T-cell (primary cell): ENCODE measurements at regions not wholly inside any gene's neighbourhood (a gene's known extent, or its start where the extent isn't known, plus 50 kb on each side); places are given as distances from the start of the nearest gene placed in this dataset.

Experiments
- ATAC-seq, 4 experiments: fragments of 200-7000 bp in 3 of 4; fragments of 150-1000 bp in 1 of 4; cut with Tn5 transposase; replicated peaks in 1 of 4; 1 replicate in 3 of 4; 2 replicates in 1 of 4; pipeline ENCODE4 v1.10.0; 2021; ENCODE audit warnings: moderate library complexity in 3 of 4, mild to moderate bottlenecking in 2 of 4, moderate number of reproducible peaks in 1 of 4
- CTCF ChIA-PET, 2 donors: fragments of 300-600 bp; sonication (Branson Sonifier 250); formaldehyde crosslinking; loops; one replicate each; lab custom pipeline; 2022; ENCODE audit warnings: antibody characterized with exemption in 2 of 2; lab: Charles Lee
- POLR2A ChIA-PET, 2 donors: fragments of 300-600 bp; sonication (Branson Sonifier 250); formaldehyde crosslinking; loops; one replicate each; lab custom pipeline; 2022; ENCODE audit warnings: antibody characterized with exemption in 2 of 2; lab: Charles Lee
- DNase-seq, 35 experiments: peaks; one replicate each; pipeline versions ENCODE4 v3.0.0 to v3.0.0-alpha.2; 2013 to 2023
- H3K27ac ChIP-seq: one replicate; pipeline ENCODE4 v1.5.1; 2013; ENCODE audit warnings: low read length
- H3K27me3 ChIP-seq, 2 experiments: replicated peaks in 1 of 2; 1 replicate in 1 of 2; 2 replicates in 1 of 2; pipeline versions ENCODE4 v1.6.1 to v1.7.0; 2013; ENCODE audit warnings: low read length in 1 of 2, mixed read lengths in 1 of 2; ENCODE audit not compliant: control insufficient read depth in 2 of 2, insufficient read depth in 2 of 2; ENCODE audit errors: extremely low read depth in 1 of 2
- H3K36me3 ChIP-seq, 2 donors: 1 replicate in 1 of 2; 2 replicates in 1 of 2; pipeline versions ENCODE4 v1.6.1 to v1.7.0; 2013; ENCODE audit warnings: low read length in 1 of 2; ENCODE audit not compliant: control insufficient read depth in 2 of 2, insufficient read depth in 1 of 2; ENCODE audit errors: extremely low read depth in 1 of 2
- H3K4me1 ChIP-seq, 2 experiments: 1 replicate in 1 of 2; 2 replicates in 1 of 2; pipeline versions ENCODE4 v1.6.1 to v1.7.0; 2013; ENCODE audit warnings: low read length in 2 of 2, mixed read lengths in 1 of 2; ENCODE audit not compliant: insufficient read depth in 2 of 2, control insufficient read depth in 1 of 2; ENCODE audit errors: extremely low read depth in 1 of 2
- H3K4me3 ChIP-seq, 2 donors: 1 replicate in 1 of 2; 2 replicates in 1 of 2; pipeline versions ENCODE4 v1.5.1 to v1.7.0; 2013; ENCODE audit warnings: mild to moderate bottlenecking in 2 of 2, low read length in 1 of 2, moderate library complexity in 1 of 2; ENCODE audit not compliant: control insufficient read depth in 1 of 2; ENCODE audit errors: extremely low read depth in 1 of 2
- H3K9me3 ChIP-seq: 2 replicates; pipeline ENCODE4 v1.7.0; 2013
- H3K27ac Mint-ChIP-seq, 2 donors: one replicate each; pipeline ENCODE4 v1.8.0; 2020 to 2021; ENCODE audit warnings: mild to moderate bottlenecking in 2 of 2, mixed read lengths in 2 of 2
- H3K27me3 Mint-ChIP-seq, 2 donors: one replicate each; pipeline ENCODE4 v1.8.0; 2021 to 2022; ENCODE audit warnings: mixed read lengths in 2 of 2
- H3K36me3 Mint-ChIP-seq: one replicate; pipeline ENCODE4 v1.8.0; 2021; ENCODE audit warnings: mixed read lengths
- H3K4me1 Mint-ChIP-seq, 3 donors: one replicate each; pipeline ENCODE4 v1.8.0; 2020 to 2022; ENCODE audit warnings: mixed read lengths in 3 of 3, mild to moderate bottlenecking in 1 of 3
- H3K4me3 Mint-ChIP-seq, 3 donors: one replicate each; pipeline ENCODE4 v1.8.0; 2020 to 2022; ENCODE audit warnings: mild to moderate bottlenecking in 3 of 3, mixed read lengths in 3 of 3, moderate library complexity in 3 of 3
- H3K9me3 Mint-ChIP-seq, 3 donors: one replicate each; pipeline ENCODE4 v1.8.0; 2020 to 2022; ENCODE audit warnings: mixed read lengths in 3 of 3
- WGBS: methylation state at CpG from one replicate; pipeline ENCODE4 v1.1.5; 2013; ENCODE audit warnings: missing lambda C conversion rate; ENCODE audit not compliant: insufficient coverage; 5-methylcytosine and 5-hydroxymethylcytosine counted together

GRCh38 chr12:127459687-127460086 lies 807.3 kb upstream of the TMEM132C start:
- ChIA-PET CTCF (no interaction called here), POLR2A (no interaction called here)
- no peaks in the 10 kb centered on the region for H3K4me1 ChIP-seq
- Mint-ChIP-seq H3K36me3 (no peaks in the 10 kb centered on the region), H3K4me1 (no peaks in the 10 kb centered on the region), H3K4me3 (no peak overlapping the region), H3K9me3 (peaks cover 0 to 5% (median 0%) of the 10 kb centered on the region in 3 donors), H3K27ac (no peak overlapping the region), H3K27me3 (peaks cover 10% of the 10 kb centered on the region in 2 donors)
- peaks cover 0 to 17% of the 10 kb centered on the region in 2 experiments for H3K27me3 ChIP-seq
- no peaks in the 10 kb centered on the region for H3K9me3 ChIP-seq
- no peak overlapping the region for H3K27ac ChIP-seq
- DNase-seq (no peak), ATAC-seq (no peak)
- WGBS, result 85% methylated on average over 6 of the region's 6 CpGs
- H3K36me3 ChIP-seq, result no peaks in the 10 kb centered on the region
- H3K4me3 ChIP-seq, result no peak overlapping the region

GRCh38 chr12:127463237-127463636 lies 803.7 kb upstream of the TMEM132C start:
- no peak for ATAC-seq
- Mint-ChIP-seq H3K4me3 (no peak overlapping the region), H3K4me1 (no peaks in the 10 kb centered on the region), H3K27ac (no peak overlapping the region), H3K36me3 (no peaks in the 10 kb centered on the region), H3K27me3 (no peaks in the 10 kb centered on the region), H3K9me3 (peaks cover 0 to 5% (median 5%) of the 10 kb centered on the region in 3 donors)
- no peaks in the 10 kb centered on the region for H3K9me3 ChIP-seq
- ChIA-PET POLR2A (no interaction called here), CTCF (no interaction called here)
- DNase-seq, result no peak
- no peak overlapping the region for H3K4me3 ChIP-seq
- H3K27me3 ChIP-seq, result peaks cover 0 to 2% of the 10 kb centered on the region in 2 experiments
- no peak overlapping the region for H3K27ac ChIP-seq
- H3K36me3 ChIP-seq, result no peaks in the 10 kb centered on the region
- no CpG with 5 or more reads among the region's 1 CpG for WGBS
- no peaks in the 10 kb centered on the region for H3K4me1 ChIP-seq

- no peak overlapping the region for H3K27ac ChIP-seq
- no peaks in the 10 kb centered on the region for H3K27me3 Mint-ChIP-seq
- ChIA-PET POLR2A (no interaction called here), CTCF (no interaction called here)
- no peak for ATAC-seq
- H3K4me3 Mint-ChIP-seq, result no peak overlapping the region
- H3K27me3 ChIP-seq, result no peaks in the 10 kb centered on the region
- no peak overlapping the region for H3K4me3 ChIP-seq
- no peaks in the 10 kb centered on the region for H3K36me3 ChIP-seq
- peaks cover 0 to 5% (median 1%) of the 10 kb centered on the region in 3 donors for H3K9me3 Mint-ChIP-seq
- H3K4me1 Mint-ChIP-seq, result no peaks in the 10 kb centered on the region
- no peaks in the 10 kb centered on the region for H3K4me1 ChIP-seq
- H3K36me3 Mint-ChIP-seq, result no peaks in the 10 kb centered on the region
- no peak for DNase-seq
- H3K27ac Mint-ChIP-seq, result no peak overlapping the region
- no peaks in the 10 kb centered on the region for H3K9me3 ChIP-seq
- 100% methylated on average over 1 of the region's 1 CpG for WGBS
Measured at GRCh38 chr12:127469331-127469730, 797.6 kb upstream of the TMEM132C start.

- WGBS, result no CpG with 5 or more reads among the region's 6 CpGs
- Histone ChIP-seq H3K4me1 (no peaks in the 10 kb centered on the region), H3K4me3 (no peak overlapping the region), H3K9me3 (no peaks in the 10 kb centered on the region), H3K27me3 (no peaks in the 10 kb centered on the region), H3K36me3 (no peaks in the 10 kb centered on the region), H3K27ac (no peak overlapping the region)
- DNase-seq, result no peak
- peaks cover 0 to 4% (median 0%) of the 10 kb centered on the region in 3 donors for H3K9me3 Mint-ChIP-seq
- no peak overlapping the region for H3K4me3 Mint-ChIP-seq
- H3K27me3 Mint-ChIP-seq, result no peaks in the 10 kb centered on the region
- ChIA-PET POLR2A (no interaction called here), CTCF (no interaction called here)
- H3K36me3 Mint-ChIP-seq, result no peaks in the 10 kb centered on the region
- H3K27ac Mint-ChIP-seq, result no peak overlapping the region
- H3K4me1 Mint-ChIP-seq, result no peaks in the 10 kb centered on the region
- no peak for ATAC-seq
Measured at GRCh38 chr12:127473766-127474165, 793.2 kb upstream of the TMEM132C start.

GRCh38 chr12:127479256-127479655 lies 787.7 kb upstream of the TMEM132C start:
- no peaks in the 10 kb centered on the region for H3K9me3 ChIP-seq
- Mint-ChIP-seq H3K36me3 (no peaks in the 10 kb centered on the region), H3K9me3 (peaks cover 2 to 11% (median 9%) of the 10 kb centered on the region in 3 donors), H3K4me1 (no peaks in the 10 kb centered on the region), H3K4me3 (no peak overlapping the region), H3K27me3 (no peaks in the 10 kb centered on the region), H3K27ac (no peak overlapping the region)
- ChIA-PET CTCF (interaction anchor here in 1 of 2 donors (0.6 kb wide), 1 partner anchor 60 kb away, joined by 3 read pairs; no protein-coding TSS in a partner anchor), POLR2A (no interaction called here)
- H3K27ac ChIP-seq, result no peak overlapping the region
- H3K27me3 ChIP-seq, result no peaks in the 10 kb centered on the region
- no peaks in the 10 kb centered on the region for H3K4me1 ChIP-seq
- no peaks in the 10 kb centered on the region for H3K36me3 ChIP-seq
- no peak overlapping the region for H3K4me3 ChIP-seq
- DNase-seq (no peak), ATAC-seq (no peak)
- WGBS, result 78% methylated on average over 2 of the region's 5 CpGs

GRCh38 chr12:127480775-127481314 lies 786.1 kb upstream of the TMEM132C start:
- H3K36me3 ChIP-seq, result no peaks in the 10 kb centered on the region
- no peak overlapping the region for H3K4me3 ChIP-seq
- Mint-ChIP-seq H3K4me3 (no peak overlapping the region), H3K36me3 (no peaks in the 10 kb centered on the region), H3K9me3 (peaks cover 2 to 11% (median 4%) of the 10 kb centered on the region in 3 donors), H3K4me1 (no peaks in the 10 kb centered on the region), H3K27me3 (no peaks in the 10 kb centered on the region), H3K27ac (no peak overlapping the region)
- ATAC-seq (no peak), DNase-seq (no peak)
- no peaks in the 10 kb centered on the region for H3K27me3 ChIP-seq
- CTCF ChIA-PET, result no interaction called here
- H3K9me3 ChIP-seq, result no peaks in the 10 kb centered on the region
- WGBS, result no CpG with 5 or more reads among the region's 5 CpGs
- no peaks in the 10 kb centered on the region for H3K4me1 ChIP-seq
- H3K27ac ChIP-seq, result no peak overlapping the region
- POLR2A ChIA-PET, result no interaction called here

GRCh38 chr12:127482950-127483349 lies 784.0 kb upstream of the TMEM132C start:
- no peaks in the 10 kb centered on the region for H3K4me1 ChIP-seq
- DNase-seq (no peak), ATAC-seq (no peak)
- no peak overlapping the region for H3K27ac ChIP-seq
- no peak overlapping the region for H3K4me3 Mint-ChIP-seq
- WGBS, result 86% methylated on average over 11 of the region's 11 CpGs
- peaks cover 2 to 11% (median 9%) of the 10 kb centered on the region in 3 donors for H3K9me3 Mint-ChIP-seq
- CTCF ChIA-PET, result no interaction called here
- no peaks in the 10 kb centered on the region for H3K36me3 ChIP-seq
- H3K4me3 ChIP-seq, result no peak overlapping the region
- H3K9me3 ChIP-seq, result no peaks in the 10 kb centered on the region
- H3K36me3 Mint-ChIP-seq, result no peaks in the 10 kb centered on the region
- H3K27me3 ChIP-seq, result no peaks in the 10 kb centered on the region
- H3K27me3 Mint-ChIP-seq, result no peaks in the 10 kb centered on the region
- no peak overlapping the region for H3K27ac Mint-ChIP-seq
- POLR2A ChIA-PET, result no interaction called here
- H3K4me1 Mint-ChIP-seq, result no peaks in the 10 kb centered on the region
